ENCODE measurements at regions not wholly inside any gene's neighbourhood (a gene's known extent, or its start where the extent isn't known, plus 50 kb on each side); places are given as distances from the start of the nearest gene placed in this dataset.

DNA sequence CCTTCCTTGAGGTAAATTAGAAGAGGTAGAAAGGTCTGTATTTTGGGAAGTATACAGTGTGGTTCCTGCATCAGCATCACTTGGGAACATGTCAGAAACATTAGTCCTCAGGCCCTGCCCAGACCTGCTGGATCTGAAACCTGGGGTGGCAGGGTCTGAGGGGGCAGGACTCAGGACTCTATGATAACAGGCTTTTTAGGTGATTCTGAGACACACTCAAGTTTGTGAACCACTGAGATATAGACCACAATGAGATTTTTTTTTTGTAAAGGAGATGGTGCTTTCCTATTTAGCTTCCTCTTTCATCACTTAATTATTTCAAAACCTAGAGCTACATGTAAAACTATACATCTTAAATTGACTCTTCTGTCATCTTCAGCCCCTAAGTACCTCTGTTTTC, 262.7 kb upstream of the SPOPL start:
- TF ChIP-seq, protein P1, sequence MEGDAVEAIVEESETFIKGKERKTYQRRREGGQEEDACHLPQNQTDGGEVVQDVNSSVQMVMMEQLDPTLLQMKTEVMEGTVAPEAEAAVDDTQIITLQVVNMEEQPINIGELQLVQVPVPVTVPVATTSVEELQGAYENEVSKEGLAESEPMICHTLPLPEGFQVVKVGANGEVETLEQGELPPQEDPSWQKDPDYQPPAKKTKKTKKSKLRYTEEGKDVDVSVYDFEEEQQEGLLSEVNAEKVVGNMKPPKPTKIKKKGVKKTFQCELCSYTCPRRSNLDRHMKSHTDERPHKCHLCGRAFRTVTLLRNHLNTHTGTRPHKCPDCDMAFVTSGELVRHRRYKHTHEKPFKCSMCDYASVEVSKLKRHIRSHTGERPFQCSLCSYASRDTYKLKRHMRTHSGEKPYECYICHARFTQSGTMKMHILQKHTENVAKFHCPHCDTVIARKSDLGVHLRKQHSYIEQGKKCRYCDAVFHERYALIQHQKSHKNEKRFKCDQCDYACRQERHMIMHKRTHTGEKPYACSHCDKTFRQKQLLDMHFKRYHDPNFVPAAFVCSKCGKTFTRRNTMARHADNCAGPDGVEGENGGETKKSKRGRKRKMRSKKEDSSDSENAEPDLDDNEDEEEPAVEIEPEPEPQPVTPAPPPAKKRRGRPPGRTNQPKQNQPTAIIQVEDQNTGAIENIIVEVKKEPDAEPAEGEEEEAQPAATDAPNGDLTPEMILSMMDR (IDR thresholded peaks at IDR 0.05; ENCODE audit: insufficient read depth, low read length, severe bottlenecking), result no peak
- FAIRE-seq (no peak), DNase-seq (ENCODE audit: low read depth) (no peak)
- Histone ChIP-seq H3K4me3 (ENCODE audit: low read depth, low read length) (no peak overlapping the region), H3K36me3 (ENCODE audit: control insufficient read depth, insufficient read depth, low read length) (no peaks in the 10 kb centered on the region), H3K27me3 (ENCODE audit: control insufficient read depth, insufficient read depth, low read length) (no peaks in the 10 kb centered on the region)

DNA sequence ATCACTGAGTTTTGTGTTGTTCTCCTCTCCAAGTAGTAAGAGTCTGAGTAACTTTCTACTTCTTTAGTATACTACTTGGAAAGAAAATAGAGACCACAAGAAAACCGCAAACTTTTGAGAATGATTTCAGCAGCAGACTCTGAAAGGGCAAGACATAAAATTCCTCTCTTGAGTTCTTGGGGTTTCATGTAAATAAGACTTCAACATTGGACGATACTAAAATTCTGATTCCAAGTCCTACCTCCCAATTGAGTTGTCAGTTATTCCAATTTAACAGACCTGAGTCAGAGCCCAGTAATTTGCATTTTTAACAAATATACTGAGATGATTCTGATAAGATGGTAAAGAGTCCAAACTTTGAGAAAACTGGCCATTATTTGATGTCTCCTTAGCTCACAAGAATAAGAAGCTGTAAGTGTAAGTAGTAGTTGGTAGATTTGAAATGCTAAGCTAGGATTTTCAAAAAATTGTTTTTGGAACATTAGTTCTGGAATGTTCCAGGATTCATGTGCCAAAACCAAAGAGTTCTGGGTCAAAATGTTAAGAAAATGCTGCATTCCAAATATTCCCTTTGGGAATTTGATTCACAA, 261.6 kb upstream of the SPOPL start:
- Histone ChIP-seq H3K27me3 (ENCODE audit: control insufficient read depth, insufficient read depth, low read length) (no peaks in the 10 kb centered on the region), H3K36me3 (ENCODE audit: control insufficient read depth, insufficient read depth, low read length) (no peaks in the 10 kb centered on the region), H3K4me3 (ENCODE audit: low read depth, low read length) (no peak overlapping the region)
- no peak for FAIRE-seq
- TF ChIP-seq, protein P1 (IDR thresholded peaks at IDR 0.05; ENCODE audit: insufficient read depth, low read length, severe bottlenecking), result no peak
- no peak for DNase-seq (ENCODE audit: low read depth)

DNA sequence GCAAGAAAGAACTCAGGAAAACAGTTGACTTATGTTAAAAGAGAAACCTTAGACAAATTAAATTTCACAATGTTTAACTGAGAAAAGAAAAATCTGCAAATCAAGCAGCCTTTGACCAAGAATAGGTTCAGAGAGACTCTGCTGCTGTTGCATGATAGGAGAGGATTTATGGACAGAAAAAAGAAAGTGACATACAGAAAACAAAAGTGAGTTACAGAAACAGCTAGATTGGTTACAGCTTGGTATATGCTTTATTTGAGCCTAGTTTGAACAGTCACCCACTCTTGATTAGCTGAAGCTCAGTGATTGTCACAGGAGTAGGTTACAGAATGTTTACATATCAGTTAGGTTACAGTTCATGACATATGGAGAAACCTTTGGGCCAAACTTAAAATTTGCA, 258.2 kb upstream of the SPOPL start:
- Histone ChIP-seq H3K27me3 (ENCODE audit: control insufficient read depth, insufficient read depth, low read length) (no peaks in the 10 kb centered on the region), H3K36me3 (ENCODE audit: control insufficient read depth, insufficient read depth, low read length) (no peaks in the 10 kb centered on the region), H3K4me3 (ENCODE audit: low read depth, low read length) (no peak overlapping the region)
- TF ChIP-seq, protein P1 (IDR thresholded peaks at IDR 0.05; ENCODE audit: insufficient read depth, low read length, severe bottlenecking), result no peak
- FAIRE-seq (no peak), DNase-seq (ENCODE audit: low read depth) (no peak)

DNA sequence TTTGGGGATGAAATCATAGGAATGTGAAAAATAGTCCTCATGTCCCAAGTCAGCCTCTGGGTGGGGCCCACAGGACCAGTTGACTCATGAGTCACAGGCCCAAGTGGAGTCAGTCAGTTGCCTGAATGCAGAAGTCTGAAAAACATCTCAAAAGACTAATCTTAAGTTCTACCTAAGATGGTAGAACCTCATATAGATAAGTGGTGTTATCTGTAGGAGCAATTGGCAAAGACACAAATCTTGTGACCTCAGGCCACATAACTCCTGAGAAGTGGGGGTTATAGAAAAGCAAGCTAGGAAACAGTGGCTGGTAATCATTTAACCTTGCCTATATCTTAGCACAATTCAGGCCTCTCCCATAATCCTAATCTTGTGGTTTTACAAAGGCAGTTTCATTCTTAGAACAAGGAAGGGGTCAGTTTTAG, 257.1 kb upstream of the SPOPL start:
- H3K27me3 ChIP-seq (ENCODE audit: control insufficient read depth, insufficient read depth, low read length), result no peaks in the 10 kb centered on the region
- TF ChIP-seq, protein P1 (IDR thresholded peaks at IDR 0.05; ENCODE audit: insufficient read depth, low read length, severe bottlenecking), result no peak
- no peak overlapping the region for H3K4me3 ChIP-seq (ENCODE audit: low read depth, low read length)
- DNase-seq (ENCODE audit: low read depth) (peak; percentile 20), FAIRE-seq (no peak)
- H3K36me3 ChIP-seq (ENCODE audit: control insufficient read depth, insufficient read depth, low read length), result no peaks in the 10 kb centered on the region

DNA sequence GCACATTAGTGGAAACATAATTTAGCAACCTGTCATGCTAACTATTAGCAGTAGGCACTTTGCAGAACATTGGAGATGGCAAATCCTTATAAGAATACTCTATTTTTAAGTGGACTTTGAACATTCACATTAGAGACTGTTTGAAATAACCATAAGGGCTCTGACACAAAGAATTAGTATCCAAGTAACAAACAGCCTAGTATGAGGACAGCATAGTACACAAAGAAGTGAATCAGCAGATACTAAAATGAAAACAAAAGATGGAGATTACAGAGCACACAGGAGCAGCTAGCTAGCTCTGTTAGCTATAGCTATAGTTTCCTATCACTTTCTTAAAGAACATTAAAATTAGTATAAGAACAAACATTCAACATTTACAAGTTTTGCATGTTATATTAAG, 256.3 kb upstream of the SPOPL start:
- TF ChIP-seq, protein P1 (IDR thresholded peaks at IDR 0.05; ENCODE audit: insufficient read depth, low read length, severe bottlenecking), result no peak
- Histone ChIP-seq H3K4me3 (ENCODE audit: low read depth, low read length) (no peak overlapping the region), H3K27me3 (ENCODE audit: control insufficient read depth, insufficient read depth, low read length) (no peaks in the 10 kb centered on the region), H3K36me3 (ENCODE audit: control insufficient read depth, insufficient read depth, low read length) (no peaks in the 10 kb centered on the region)
- DNase-seq (ENCODE audit: low read depth) (no peak), FAIRE-seq (no peak)

DNA sequence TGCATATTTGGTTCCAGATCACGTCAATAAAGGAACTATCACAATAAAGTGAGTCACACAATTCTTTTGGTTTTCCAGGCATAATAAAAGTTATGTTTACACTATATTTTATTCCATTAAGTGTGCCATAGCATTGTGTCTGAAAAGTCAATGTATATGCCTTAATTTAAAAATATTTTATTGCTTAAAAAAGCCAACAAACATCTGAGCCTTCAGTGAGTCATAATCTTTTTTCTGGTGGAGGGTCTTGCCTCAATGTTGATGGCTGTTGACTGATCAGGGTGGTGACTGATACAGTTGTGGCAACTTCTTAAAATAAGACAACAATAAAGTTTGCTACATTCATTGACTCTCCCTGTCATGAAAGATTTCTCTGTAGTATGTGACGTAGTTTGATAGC, 254.3 kb upstream of the SPOPL start:
- Histone ChIP-seq H3K36me3 (ENCODE audit: control insufficient read depth, insufficient read depth, low read length) (no peaks in the 10 kb centered on the region), H3K4me3 (ENCODE audit: low read depth, low read length) (no peak overlapping the region), H3K27me3 (ENCODE audit: control insufficient read depth, insufficient read depth, low read length) (no peaks in the 10 kb centered on the region)
- DNase-seq (ENCODE audit: low read depth) (no peak), FAIRE-seq (no peak)
- TF ChIP-seq, protein P1 (IDR thresholded peaks at IDR 0.05; ENCODE audit: insufficient read depth, low read length, severe bottlenecking), result no peak

Measured in bronchial epithelial cell (primary cell).